IMR-90 (cell line): ENCODE measurements at regions not wholly inside any gene's neighbourhood (a gene's known extent, or its start where the extent isn't known, plus 50 kb on each side); places are given as distances from the start of the nearest gene placed in this dataset.

Source experiments
- ATAC-seq: fragments of 200-7000 bp; cut with Tn5 transposase; 2 replicates; pipeline ENCODE4 v1.9.1; 2020; ENCODE audit warnings: low read depth, mild to moderate bottlenecking, moderate library complexity
- BruUV-seq: library from RNA; stranded (reverse); fragments of 400-500 nt; replicated peaks from 2 replicates; lab custom pipeline; 2021; lab: Mats Ljungman, UMichigan
- CTCF ChIA-PET: fragments of 300-600 bp; formaldehyde crosslinking; extraction: SDS; loops from one replicate; lab custom pipeline; 2021; ENCODE audit warnings: antibody characterized with exemption; lab: Yijun Ruan, JAX
- POLR2A ChIA-PET: fragments of 300-600 bp; sonication (Branson Sonifier 250); formaldehyde crosslinking; loops from one replicate; lab custom pipeline; 2022; ENCODE audit warnings: antibody characterized with exemption; ENCODE audit not compliant: unreplicated experiment; lab: Charles Lee
- DNase-seq: peaks from one replicate; pipeline ENCODE4 v3.0.0; 2013
- H2AFZ ChIP-seq: replicated peaks from 2 replicates; pipeline ENCODE3; 2013; ENCODE audit warnings: low read length, mild to moderate bottlenecking; ENCODE audit not compliant: poor library complexity
- H2AK5ac ChIP-seq: 2 replicates; pipeline ENCODE4 v1.6.1; 2013; ENCODE audit warnings: low read depth, low read length, inconsistent platforms
- H2AK9ac ChIP-seq: replicated peaks from 2 replicates; pipeline ENCODE3; 2013; ENCODE audit warnings: mild to moderate bottlenecking, low read depth, low read length, moderate library complexity; ENCODE audit not compliant: poor library complexity
- H2BK120ac ChIP-seq: 2 replicates; pipeline ENCODE4 v1.6.1; 2013; ENCODE audit warnings: low read depth, low read length, inconsistent platforms
- H2BK15ac ChIP-seq: 3 replicates; pipeline ENCODE4 v1.6.1; 2013; ENCODE audit warnings: low read depth, low read length, inconsistent platforms
- H2BK20ac ChIP-seq: 2 replicates; pipeline ENCODE4 v1.6.1; 2013; ENCODE audit warnings: low read depth, mild to moderate bottlenecking, inconsistent platforms, low read length, moderate library complexity
- H2BK5ac ChIP-seq: 2 replicates; pipeline ENCODE4 v1.6.1; 2013; ENCODE audit warnings: mild to moderate bottlenecking, low read depth, low read length, inconsistent platforms; ENCODE audit not compliant: poor library complexity, severe bottlenecking
- H3K14ac ChIP-seq: replicated peaks from 2 replicates; pipeline ENCODE4 v1.6.1; 2013; ENCODE audit warnings: low read depth, low read length, inconsistent platforms
- H3K18ac ChIP-seq: 2 replicates; pipeline ENCODE4 v1.6.1; 2013; ENCODE audit warnings: low read depth, low read length, control low read depth
- H3K23ac ChIP-seq: 2 replicates; pipeline ENCODE4 v1.6.1; 2013; ENCODE audit warnings: low read depth, low read length, inconsistent platforms
- H3K27ac ChIP-seq: 2 replicates; pipeline ENCODE4 v1.5.1; 2013; ENCODE audit warnings: mild to moderate bottlenecking, control low read depth, low read length; ENCODE audit not compliant: insufficient read depth
- H3K27me3 ChIP-seq: 2 replicates; pipeline ENCODE4 v1.6.1; 2013; ENCODE audit warnings: low read length; ENCODE audit not compliant: control insufficient read depth, insufficient read depth
- H3K36me3 ChIP-seq: 2 replicates; pipeline ENCODE4 v1.6.1; 2013; ENCODE audit warnings: low read length, mixed read lengths; ENCODE audit not compliant: control insufficient read depth, insufficient read depth
- H3K4ac ChIP-seq: 2 replicates; pipeline ENCODE4 v1.6.1; 2013; ENCODE audit warnings: low read depth, low read length, inconsistent platforms
- H3K4me1 ChIP-seq: 2 replicates; pipeline ENCODE4 v1.6.1; 2013; ENCODE audit warnings: low read length, mixed read lengths; ENCODE audit not compliant: control insufficient read depth, insufficient read depth
- H3K4me2 ChIP-seq: 2 replicates; pipeline ENCODE4 v1.6.1; 2013; ENCODE audit warnings: low read depth, mild to moderate bottlenecking, control low read depth, low read length, moderate library complexity
- H3K4me3 ChIP-seq: 2 replicates; pipeline ENCODE4 v1.5.1; 2013; ENCODE audit warnings: low read depth, mild to moderate bottlenecking, control low read depth, low read length, moderate library complexity; ENCODE audit not compliant: insufficient read depth
- H3K56ac ChIP-seq: 2 replicates; pipeline ENCODE4 v1.6.1; 2013; ENCODE audit warnings: low read length, inconsistent platforms; ENCODE audit not compliant: insufficient read depth; ENCODE audit errors: extremely low read depth
- H3K79me1 ChIP-seq, 2 experiments: 2 replicates each; pipeline ENCODE4 v1.6.1; 2013; ENCODE audit warnings: low read length in 2 of 2, inconsistent platforms in 1 of 2, low read depth in 1 of 2
- H3K9ac ChIP-seq: 2 replicates; pipeline ENCODE4 v1.6.1; 2013; ENCODE audit warnings: low read depth, low read length, control low read depth
- H3K9me1 ChIP-seq: 2 replicates; pipeline ENCODE4 v1.6.1; 2013; ENCODE audit warnings: low read length, inconsistent platforms; ENCODE audit not compliant: insufficient read depth
- H3K9me3 ChIP-seq: 2 replicates; pipeline ENCODE4 v1.6.1; 2013; ENCODE audit warnings: low read length; ENCODE audit not compliant: control insufficient read depth, insufficient read depth
- H4K20me1 ChIP-seq: 2 replicates; pipeline ENCODE4 v1.6.1; 2013; ENCODE audit warnings: low read length, inconsistent platforms; ENCODE audit not compliant: insufficient read depth
- H4K5ac ChIP-seq: 2 replicates; pipeline ENCODE4 v1.6.1; 2013; ENCODE audit warnings: mild to moderate bottlenecking, low read depth, low read length, control low read depth
- H4K8ac ChIP-seq, 2 experiments: 2 replicates each; pipeline ENCODE4 v1.6.1; 2013; ENCODE audit warnings: low read depth in 2 of 2, low read length in 2 of 2, control low read depth in 1 of 2, inconsistent platforms in 1 of 2
- H4K91ac ChIP-seq: 2 replicates; pipeline ENCODE4 v1.6.1; 2013; ENCODE audit warnings: low read depth, low read length, inconsistent platforms; ENCODE audit not compliant: insufficient read depth
- MAZ ChIP-seq: IDR thresholded peaks from 2 replicates; pipeline ENCODE4 v1.6.1; 2012; ENCODE audit warnings: low read depth, mild to moderate bottlenecking, low read length, improper control_type of control experiment, moderate library complexity, borderline replicate concordance
- MXI1 ChIP-seq: IDR thresholded peaks from 2 replicates; pipeline ENCODE4 v1.6.1; 2012; ENCODE audit warnings: low read depth, mild to moderate bottlenecking, low read length, moderate library complexity, borderline replicate concordance
- RAD21 ChIP-seq: IDR thresholded peaks from 2 replicates; pipeline ENCODE4 v1.6.1; 2012; ENCODE audit warnings: low read length, improper control_type of control experiment
- RFX5 ChIP-seq: IDR thresholded peaks from 2 replicates; pipeline ENCODE4 v1.8.0; 2012; ENCODE audit warnings: low read depth, mild to moderate bottlenecking, low read length, moderate library complexity
- SMC3 ChIP-seq: fragments of 150-350 bp; IDR thresholded peaks from 2 replicates; pipeline ENCODE4 v1.6.1; 2016; ENCODE audit warnings: low read depth, mild to moderate bottlenecking, antibody characterized with exemption, low read length, moderate library complexity
- dilution Hi-C: fragments of 300-500 bp; cut with HindIII; formaldehyde crosslinking; loops from one replicate; pipeline ENCODE4 v1.14.3; 2018; ENCODE audit warnings: low sequenced_read_pairs; ENCODE audit not compliant: unreplicated experiment
- in situ Hi-C: fragments of 300-500 bp; cut with MboI; formaldehyde crosslinking; loops from 3 replicates; pipeline ENCODE4 v1.14.3; 2019; ENCODE audit warnings: low sequenced_read_pairs, inconsistent platforms, mixed read lengths
- intact Hi-C: fragments of 100-400 bp; cut with micrococcal nuclease; formaldehyde crosslinking; loops from 2 replicates; pipeline ENCODE4 v1.10.0; 2022

DNA sequence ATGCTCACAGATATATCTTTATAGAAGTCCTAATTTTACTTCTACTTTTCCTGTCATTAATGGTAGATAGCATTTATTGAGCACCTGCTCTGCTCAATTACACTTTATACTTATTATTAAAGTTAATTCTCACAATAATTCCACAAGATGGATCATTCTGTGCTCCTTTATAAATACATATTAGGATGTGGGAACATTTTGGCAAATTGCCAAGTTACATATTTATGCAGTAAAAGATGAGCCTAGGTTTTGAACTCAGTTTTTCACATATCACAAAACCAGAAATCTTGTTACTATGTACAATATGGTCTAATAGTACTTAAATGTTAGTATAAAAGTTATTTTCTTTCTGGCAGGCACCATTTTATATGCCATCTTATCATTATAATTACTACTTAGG is 895.0 kb upstream of the B3GALT2 start:
- H4K8ac ChIP-seq: no peak overlapping the region
- no peaks in the 10 kb centered on the region for H3K9me1 ChIP-seq
- no peak overlapping the region for H2BK5ac ChIP-seq
- ChIA-PET POLR2A (no interaction called here), CTCF (no interaction called here)
- intact Hi-C loops (no loop called here), dilution Hi-C loops (no loop called here), in situ Hi-C loops (no loop called here)
- H3K9ac ChIP-seq: no peak overlapping the region
- no peak overlapping the region for H3K27ac ChIP-seq
- no peak for ATAC-seq
- no peak overlapping the region for H3K14ac ChIP-seq
- H3K23ac ChIP-seq: no peak overlapping the region
- 0 out of 2 replicates have a peak, but pooled peaks cover 2% of the 10 kb centered on the region for H3K9me3 ChIP-seq
- no peak overlapping the region for H2BK20ac ChIP-seq
- H3K4me2 ChIP-seq: no peak overlapping the region
- H2AFZ ChIP-seq: no peak overlapping the region
- DNase-seq: no peak
- H3K4me1 ChIP-seq: no peaks in the 10 kb centered on the region
- no TSS peak for BruUV-seq
- TF ChIP-seq RAD21 (no peak), RFX5 (no peak), MAZ (no peak), SMC3 (no peak), MXI1 (no peak)
- no peaks in the 10 kb centered on the region for H3K79me1 ChIP-seq
- no peak overlapping the region for H3K4ac ChIP-seq
- H3K4me3 ChIP-seq: no peak overlapping the region
- H4K91ac ChIP-seq: no peak overlapping the region
- no peak overlapping the region for H3K18ac ChIP-seq
- H4K20me1 ChIP-seq: no peaks in the 10 kb centered on the region
- H4K5ac ChIP-seq: no peak overlapping the region
- no peaks in the 10 kb centered on the region for H3K36me3 ChIP-seq
- no peak overlapping the region for H2BK15ac ChIP-seq
- no peak overlapping the region for H2AK5ac ChIP-seq
- H3K27me3 ChIP-seq: no peaks in the 10 kb centered on the region
- no peak overlapping the region for H2AK9ac ChIP-seq
- H3K56ac ChIP-seq: no peak overlapping the region
- no peak overlapping the region for H2BK120ac ChIP-seq
